Hepatocyte (in vitro differentiated cells): ENCODE measurements at regions not wholly inside any gene's neighbourhood (a gene's known extent, or its start where the extent isn't known, plus 50 kb on each side); places are given as distances from the start of the nearest gene placed in this dataset.

Experiments used
- DNase-seq: peaks from one replicate; pipeline ENCODE4 v3.0.0-alpha.2; 2016; ENCODE audit warnings: low spot score
- H2AFZ ChIP-seq: fragments of 200-600 bp; sonication (generic); 2 replicates; pipeline ENCODE4 v1.6.0; 2016; ENCODE audit warnings: antibody characterized with exemption, mild to moderate bottlenecking
- H3K27ac ChIP-seq: fragments of 200-600 bp; sonication (generic); 2 replicates; pipeline ENCODE4 v1.5.1; 2016; ENCODE audit warnings: mild to moderate bottlenecking
- H3K27me3 ChIP-seq: fragments of 200-600 bp; sonication (generic); 2 replicates; pipeline ENCODE4 v1.6.1; 2016
- H3K36me3 ChIP-seq: fragments of 200-600 bp; sonication (generic); replicated peaks from 2 replicates; pipeline ENCODE4 v1.5.1; 2016; ENCODE audit warnings: low read depth; ENCODE audit not compliant: insufficient read depth
- H3K4me1 ChIP-seq: fragments of 200-600 bp; sonication (generic); 2 replicates; pipeline ENCODE4 v1.5.1; 2016; ENCODE audit warnings: mild to moderate bottlenecking, moderate library complexity; ENCODE audit not compliant: insufficient read depth
- H3K4me2 ChIP-seq: fragments of 200-600 bp; sonication (generic); 2 replicates; pipeline ENCODE4 v1.6.0; 2016
- H3K4me3 ChIP-seq: fragments of 200-600 bp; sonication (generic); 2 replicates; pipeline ENCODE4 v1.5.1; 2016; ENCODE audit warnings: mild to moderate bottlenecking
- H3K79me2 ChIP-seq: fragments of 200-600 bp; sonication (generic); 2 replicates; pipeline ENCODE4 v1.6.0; 2017; ENCODE audit warnings: mild to moderate bottlenecking
- H3K9me2 ChIP-seq: fragments of 200-600 bp; sonication (generic); replicated peaks from 2 replicates; pipeline ENCODE4 v1.6.0; 2017; ENCODE audit warnings: mild to moderate bottlenecking; ENCODE audit not compliant: insufficient read depth
- H3K9me3 ChIP-seq: fragments of 200-600 bp; sonication (generic); 2 replicates; pipeline ENCODE4 v1.5.1; 2016; ENCODE audit warnings: low read depth, mild to moderate bottlenecking
- H4K20me1 ChIP-seq: fragments of 200-600 bp; sonication (generic); 2 replicates; pipeline ENCODE4 v1.6.0; 2016; ENCODE audit warnings: mild to moderate bottlenecking; ENCODE audit not compliant: insufficient read depth, poor library complexity, severe bottlenecking
- CTCF ChIP-seq: fragments of 200-600 bp; sonication (generic); IDR thresholded peaks from 2 replicates; pipeline ENCODE4 v1.5.1; 2016; ENCODE audit warnings: antibody characterized with exemption, mild to moderate bottlenecking; ENCODE audit not compliant: poor library complexity
- EZH2 ChIP-seq: fragments of 200-600 bp; sonication (generic); IDR thresholded peaks from 2 replicates; pipeline ENCODE4 v1.6.1; 2016; ENCODE audit warnings: antibody characterized with exemption, mild to moderate bottlenecking, borderline replicate concordance
- EZH2phosphoT487 ChIP-seq: fragments of 200-600 bp; sonication (generic); IDR thresholded peaks from one replicate; pipeline ENCODE4 v1.6.1; 2018; ENCODE audit warnings: antibody characterized with exemption, mild to moderate bottlenecking, low read depth, moderate library complexity; ENCODE audit not compliant: unreplicated experiment, severe bottlenecking
- WGBS: methylation state at CpG from one replicate; pipeline ENCODE4 v1.1.6; 2016; ENCODE audit warnings: low lambda C conversion rate; ENCODE audit errors: missing lambda C conversion rate; 5-methylcytosine and 5-hydroxymethylcytosine counted together

- Histone ChIP-seq H4K20me1 (no peaks in the 10 kb centered on the region), H3K9me2 (no peaks in the 10 kb centered on the region), H3K9me3 (no peaks in the 10 kb centered on the region), H3K4me2 (no peak overlapping the region), H3K27ac (peak overlapping the region; percentile 73), H3K4me1 (peaks cover 10% of the 10 kb centered on the region), H3K27me3 (no peaks in the 10 kb centered on the region), H3K4me3 (no peak overlapping the region), H3K79me2 (no peaks in the 10 kb centered on the region), H3K36me3 (no peaks in the 10 kb centered on the region), H2AFZ (no peak overlapping the region)
- TF ChIP-seq CTCF (no peak), EZH2 (no peak), EZH2phosphoT487 (no peak)
- 63% methylated on average over 3 of the region's 3 CpGs for WGBS
- peak; percentile 30 for DNase-seq
Observed at GRCh38 chr2:5491523-5491922, 200.7 kb upstream of the SOX11 start.

- Histone ChIP-seq H3K9me2 (no peaks in the 10 kb centered on the region), H2AFZ (no peak overlapping the region), H3K9me3 (no peaks in the 10 kb centered on the region), H3K4me1 (peaks cover 10% of the 10 kb centered on the region), H3K79me2 (no peaks in the 10 kb centered on the region), H3K4me3 (no peak overlapping the region), H3K4me2 (no peak overlapping the region), H4K20me1 (no peaks in the 10 kb centered on the region), H3K27me3 (no peaks in the 10 kb centered on the region), H3K36me3 (no peaks in the 10 kb centered on the region), H3K27ac (no peak overlapping the region)
- no peak for DNase-seq
- WGBS: 93% methylated on average over 17 of the region's 17 CpGs
- TF ChIP-seq CTCF: no peak
- no peak for TF ChIP-seq EZH2phosphoT487
- no peak for TF ChIP-seq EZH2
Observed at GRCh38 chr2:5493256-5493655, 198.9 kb upstream of the SOX11 start.

- Histone ChIP-seq H3K36me3 (no peaks in the 10 kb centered on the region), H4K20me1 (no peaks in the 10 kb centered on the region), H3K4me3 (no peak overlapping the region), H3K4me2 (peak overlapping the region; percentile 22), H3K27ac (no peak overlapping the region), H3K9me3 (no peaks in the 10 kb centered on the region), H3K27me3 (no peaks in the 10 kb centered on the region), H3K4me1 (peaks cover 10% of the 10 kb centered on the region), H3K79me2 (no peaks in the 10 kb centered on the region), H3K9me2 (no peaks in the 10 kb centered on the region), H2AFZ (no peak overlapping the region)
- DNase-seq: no peak
- TF ChIP-seq EZH2 (no peak), EZH2phosphoT487 (no peak), CTCF (no peak)
- 69% methylated on average over 8 of the region's 8 CpGs for WGBS
Observed at GRCh38 chr2:5494212-5494611, 198.0 kb upstream of the SOX11 start.

- H2AFZ ChIP-seq: peak overlapping the region; percentile 24
- no peaks in the 10 kb centered on the region for H3K27me3 ChIP-seq
- no peaks in the 10 kb centered on the region for H3K36me3 ChIP-seq
- H3K4me2 ChIP-seq: peak overlapping the region; percentile 67
- no peak for DNase-seq
- no peak for TF ChIP-seq EZH2
- H3K4me3 ChIP-seq: no peak overlapping the region
- H4K20me1 ChIP-seq: no peaks in the 10 kb centered on the region
- no peaks in the 10 kb centered on the region for H3K9me3 ChIP-seq
- no peaks in the 10 kb centered on the region for H3K79me2 ChIP-seq
- H3K4me1 ChIP-seq: peaks cover 10% of the 10 kb centered on the region
- no peaks in the 10 kb centered on the region for H3K9me2 ChIP-seq
- 28% methylated on average over 8 of the region's 8 CpGs for WGBS
- H3K27ac ChIP-seq: peak overlapping the region; percentile 55
Observed at GRCh38 chr2:5495586-5495985, 196.6 kb upstream of the SOX11 start.
